CD4-positive, alpha-beta memory T cell (primary cell): ENCODE measurements at regions not wholly inside any gene's neighbourhood (a gene's known extent, or its start where the extent isn't known, plus 50 kb on each side); places are given as distances from the start of the nearest gene placed in this dataset.

Source experiments
- CTCF ChIA-PET: fragments of 350-600 bp; sonication (Branson Sonifier 250); formaldehyde crosslinking; loops from one replicate; lab custom pipeline; 2021; ENCODE audit warnings: inconsistent platforms; ENCODE audit not compliant: partially characterized antibody; lab: Charles Lee
- POLR2A ChIA-PET: fragments of 350-600 bp; sonication (Branson Sonifier 250); formaldehyde crosslinking; loops from one replicate; lab custom pipeline; 2021; ENCODE audit not compliant: partially characterized antibody; lab: Charles Lee
- DNase-seq, 5 donors: peaks; one replicate each; pipeline versions ENCODE4 v3.0.0 to v3.0.0-alpha.2; 2020 to 2022; ENCODE audit warnings: mixed read lengths in 1 of 5
- H3K27ac ChIP-seq: one replicate; pipeline ENCODE4 v1.7.0; 2013; ENCODE audit warnings: low read depth, low read length
- H3K27me3 ChIP-seq: 2 replicates; pipeline ENCODE4 v1.7.0; 2013; ENCODE audit warnings: mild to moderate bottlenecking, low read length, moderate library complexity; ENCODE audit not compliant: insufficient read depth
- H3K36me3 ChIP-seq: 2 replicates; pipeline ENCODE4 v1.7.0; 2013; ENCODE audit warnings: mild to moderate bottlenecking, low read length, moderate library complexity; ENCODE audit not compliant: insufficient read depth
- H3K4me1 ChIP-seq: 2 replicates; pipeline ENCODE4 v1.7.0; 2013; ENCODE audit warnings: mild to moderate bottlenecking, low read length, moderate library complexity; ENCODE audit not compliant: insufficient read depth
- H3K4me3 ChIP-seq, 2 donors: one replicate each; pipeline ENCODE4 v1.7.0; 2013; ENCODE audit warnings: low read length in 2 of 2, mild to moderate bottlenecking in 1 of 2
- H3K9me3 ChIP-seq, 2 donors: one replicate each; pipeline ENCODE4 v1.7.0; 2013; ENCODE audit warnings: low read length in 2 of 2, control low read depth in 1 of 2; ENCODE audit not compliant: control insufficient read depth in 1 of 2
- H3K27ac Mint-ChIP-seq, 7 donors: one replicate each; pipeline ENCODE4 v1.8.0; 2020 to 2021; ENCODE audit warnings: mixed read lengths in 7 of 7, mild to moderate bottlenecking in 6 of 7, inconsistent platforms in 3 of 7, moderate library complexity in 3 of 7
- H3K27me3 Mint-ChIP-seq, 2 donors: one replicate each; pipeline ENCODE4 v1.8.0; 2020 to 2021; ENCODE audit warnings: mixed read lengths in 2 of 2
- H3K36me3 Mint-ChIP-seq, 2 donors: one replicate each; pipeline ENCODE4 v1.8.0; 2020 to 2021; ENCODE audit warnings: mixed read lengths in 2 of 2, inconsistent platforms in 1 of 2, mild to moderate bottlenecking in 1 of 2
- H3K4me1 Mint-ChIP-seq, 4 donors: one replicate each; pipeline ENCODE4 v1.8.0; 2020 to 2021; ENCODE audit warnings: mixed read lengths in 4 of 4, mild to moderate bottlenecking in 1 of 4
- H3K4me3 Mint-ChIP-seq, 8 donors: one replicate each; pipeline ENCODE4 v1.8.0; 2020 to 2021; ENCODE audit warnings: mixed read lengths in 8 of 8, mild to moderate bottlenecking in 7 of 8, moderate library complexity in 6 of 8, inconsistent platforms in 3 of 8
- H3K9me3 Mint-ChIP-seq, 8 donors: one replicate each; pipeline ENCODE4 v1.8.0; 2020 to 2021; ENCODE audit warnings: mixed read lengths in 8 of 8, mild to moderate bottlenecking in 5 of 8, inconsistent platforms in 3 of 8, moderate library complexity in 1 of 8
- intact Hi-C: fragments of 100-400 bp; cut with micrococcal nuclease; formaldehyde crosslinking; loops from one replicate; pipeline ENCODE4 v1.15.1; 2023

DNA sequence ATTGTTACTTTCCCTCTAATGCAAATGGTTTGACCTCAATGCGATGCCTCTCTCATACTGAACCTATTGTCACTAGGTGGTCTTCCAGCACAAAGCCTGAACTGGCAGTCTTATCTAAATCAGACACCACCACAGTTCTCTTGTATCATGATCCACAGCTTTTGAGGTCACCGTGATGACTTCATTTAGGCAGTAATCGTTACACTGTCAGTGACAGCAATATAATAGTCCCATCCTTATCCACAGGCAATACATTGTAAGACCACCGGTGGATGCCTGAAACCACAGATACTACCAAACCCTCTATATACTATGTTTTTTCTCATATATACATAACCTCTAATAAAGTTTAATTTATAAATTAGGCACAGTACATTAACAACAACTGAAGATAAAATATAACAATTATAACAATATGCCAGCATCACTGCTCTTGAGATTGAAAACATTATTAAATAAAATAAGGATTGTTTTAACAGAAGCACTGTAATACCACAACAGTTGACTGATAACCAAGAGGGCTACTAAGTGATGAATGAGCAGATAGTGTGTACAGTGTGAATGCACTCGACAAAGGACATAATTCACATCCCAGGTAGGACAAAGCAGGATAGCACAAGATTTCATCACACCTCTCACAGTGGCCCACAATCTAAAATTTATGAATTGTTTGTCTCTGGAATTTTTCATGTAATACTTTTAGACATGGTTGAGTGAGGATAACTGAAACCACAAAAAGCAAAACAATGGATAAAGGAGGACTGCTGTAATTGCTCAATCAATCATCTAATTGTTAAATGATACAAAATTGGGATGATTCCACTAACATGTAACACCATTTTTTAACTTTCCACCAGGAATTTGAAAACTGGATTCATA lies 419.4 kb downstream of the CENPC start:
- Histone ChIP-seq H3K9me3 (no peaks in the 10 kb centered on the region), H3K4me1 (no peaks in the 10 kb centered on the region), H3K4me3 (no peak overlapping the region), H3K36me3 (no peaks in the 10 kb centered on the region), H3K27me3 (no peaks in the 10 kb centered on the region), H3K27ac (no peak overlapping the region)
- ChIA-PET POLR2A (no interaction called here), CTCF (no interaction called here)
- Mint-ChIP-seq H3K27ac (no peak overlapping the region), H3K27me3 (no peaks in the 10 kb centered on the region), H3K36me3 (no peaks in the 10 kb centered on the region), H3K9me3 (peaks cover 0 to 6% (median 0%) of the 10 kb centered on the region in 8 donors), H3K4me3 (no peak overlapping the region), H3K4me1 (no peaks in the 10 kb centered on the region)
- DNase-seq = no peak
- intact Hi-C loops = no loop called here

DNA sequence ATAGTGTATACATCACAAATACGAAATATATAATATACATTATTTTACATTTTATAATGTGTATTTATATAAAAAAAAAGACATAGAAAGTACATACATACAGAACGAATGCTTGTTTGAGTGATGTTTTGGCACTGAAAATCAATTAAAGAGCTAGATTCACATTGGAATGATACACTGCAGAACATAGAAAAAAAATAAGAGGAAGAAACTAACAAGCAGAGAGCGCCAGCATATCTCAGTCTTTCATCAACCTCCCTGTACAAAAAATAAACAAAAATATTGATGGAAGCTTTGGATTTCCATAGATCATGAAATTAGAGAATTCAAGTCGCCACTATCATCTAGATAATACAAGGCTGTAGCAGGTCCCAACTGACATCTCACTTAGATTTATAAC lies 420.6 kb downstream of the CENPC start:
- DNase-seq = no peak
- Histone ChIP-seq H3K4me3 (no peak overlapping the region), H3K9me3 (no peaks in the 10 kb centered on the region), H3K27me3 (no peaks in the 10 kb centered on the region), H3K27ac (no peak overlapping the region), H3K4me1 (no peaks in the 10 kb centered on the region), H3K36me3 (no peaks in the 10 kb centered on the region)
- H3K27me3 Mint-ChIP-seq = no peaks in the 10 kb centered on the region
- H3K4me3 Mint-ChIP-seq = no peak overlapping the region
- POLR2A ChIA-PET = no interaction called here
- H3K27ac Mint-ChIP-seq = no peak overlapping the region
- CTCF ChIA-PET = no interaction called here
- intact Hi-C loops = no loop called here
- peaks cover 0 to 7% (median 0%) of the 10 kb centered on the region in 8 donors for H3K9me3 Mint-ChIP-seq
- no peaks in the 10 kb centered on the region for H3K36me3 Mint-ChIP-seq
- H3K4me1 Mint-ChIP-seq = no peaks in the 10 kb centered on the region

DNA sequence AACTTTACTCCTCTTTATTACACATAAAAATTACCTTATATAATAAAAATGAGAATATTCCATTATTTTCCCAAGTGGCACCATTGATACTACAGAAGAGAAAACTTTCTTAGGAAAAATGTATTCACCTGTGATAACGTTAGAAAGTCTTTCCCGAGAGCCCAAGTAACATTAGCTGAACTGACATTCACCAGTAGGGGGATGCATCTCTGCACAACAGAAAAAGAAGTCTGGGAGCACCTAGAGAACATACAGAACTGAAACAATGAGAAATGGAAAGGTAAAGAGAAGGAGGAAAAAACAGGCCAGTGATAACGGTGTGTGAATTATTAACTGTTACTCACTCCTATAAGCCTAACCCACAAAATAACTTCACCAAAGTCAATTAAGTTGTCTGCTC lies 423.3 kb downstream of the CENPC start:
- CTCF ChIA-PET = no interaction called here
- H3K4me3 Mint-ChIP-seq = no peak overlapping the region
- no peaks in the 10 kb centered on the region for H3K36me3 Mint-ChIP-seq
- DNase-seq = no peak
- no peaks in the 10 kb centered on the region for H3K27me3 ChIP-seq
- intact Hi-C loops = no loop called here
- POLR2A ChIA-PET = no interaction called here
- H3K4me1 ChIP-seq = no peaks in the 10 kb centered on the region
- no peak overlapping the region for H3K4me3 ChIP-seq
- H3K27me3 Mint-ChIP-seq = no peaks in the 10 kb centered on the region
- H3K27ac ChIP-seq = no peak overlapping the region
- peaks cover 0 to 15% (median 4%) of the 10 kb centered on the region in 8 donors for H3K9me3 Mint-ChIP-seq
- H3K4me1 Mint-ChIP-seq = no peaks in the 10 kb centered on the region
- H3K36me3 ChIP-seq = no peaks in the 10 kb centered on the region
- H3K9me3 ChIP-seq = no peaks in the 10 kb centered on the region
- H3K27ac Mint-ChIP-seq = no peak overlapping the region

DNA sequence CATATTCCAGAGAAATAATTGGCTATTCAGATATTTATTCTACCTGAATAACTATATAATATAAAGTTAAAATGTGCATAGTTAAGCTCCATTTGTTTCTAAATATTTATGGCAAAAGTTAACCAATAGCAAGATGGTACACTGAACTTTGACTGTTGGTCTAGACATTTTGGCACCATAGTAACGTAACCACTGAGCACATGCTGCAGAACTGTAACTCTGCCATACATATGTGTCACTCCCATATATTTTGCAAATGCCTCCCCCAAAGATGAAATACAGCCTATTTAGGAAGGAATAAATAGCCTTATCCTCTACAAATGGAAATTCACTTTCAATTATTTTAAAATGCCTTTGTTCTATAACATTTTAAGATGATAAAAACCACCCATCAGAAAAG lies 424.9 kb downstream of the CENPC start:
- POLR2A ChIA-PET = no interaction called here
- H3K36me3 Mint-ChIP-seq = no peaks in the 10 kb centered on the region
- H3K4me1 ChIP-seq = no peaks in the 10 kb centered on the region
- no peaks in the 10 kb centered on the region for H3K9me3 ChIP-seq
- no peaks in the 10 kb centered on the region for H3K27me3 Mint-ChIP-seq
- no peak overlapping the region for H3K4me3 Mint-ChIP-seq
- no peak overlapping the region for H3K27ac ChIP-seq
- no peak overlapping the region for H3K4me3 ChIP-seq
- no peak overlapping the region for H3K27ac Mint-ChIP-seq
- CTCF ChIA-PET = no interaction called here
- H3K9me3 Mint-ChIP-seq = peaks cover 0 to 13% (median 5%) of the 10 kb centered on the region in 8 donors
- DNase-seq = no peak
- H3K27me3 ChIP-seq = no peaks in the 10 kb centered on the region
- intact Hi-C loops = no loop called here
- no peaks in the 10 kb centered on the region for H3K4me1 Mint-ChIP-seq
- H3K36me3 ChIP-seq = no peaks in the 10 kb centered on the region

DNA sequence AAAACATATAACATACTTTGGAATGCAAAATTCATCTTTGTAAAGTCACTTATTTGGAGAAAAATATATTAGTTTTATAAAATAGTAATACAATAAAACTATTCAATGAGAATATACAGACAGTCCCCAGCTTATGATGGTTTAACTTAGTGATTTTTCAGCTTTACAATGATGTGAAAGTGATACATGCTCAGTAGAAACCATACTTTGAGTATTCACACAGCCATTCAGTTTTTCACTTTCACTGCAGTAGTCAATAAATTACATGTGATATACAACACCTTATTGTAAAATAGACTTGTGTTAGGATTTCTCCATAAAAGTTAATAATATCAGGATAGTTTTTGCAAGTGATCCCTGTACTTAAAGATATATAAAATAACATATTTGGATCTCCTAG lies 436.0 kb downstream of the CENPC start:
- H3K9me3 Mint-ChIP-seq = peaks cover 0 to 5% (median 3%) of the 10 kb centered on the region in 8 donors
- intact Hi-C loops = no loop called here

DNA sequence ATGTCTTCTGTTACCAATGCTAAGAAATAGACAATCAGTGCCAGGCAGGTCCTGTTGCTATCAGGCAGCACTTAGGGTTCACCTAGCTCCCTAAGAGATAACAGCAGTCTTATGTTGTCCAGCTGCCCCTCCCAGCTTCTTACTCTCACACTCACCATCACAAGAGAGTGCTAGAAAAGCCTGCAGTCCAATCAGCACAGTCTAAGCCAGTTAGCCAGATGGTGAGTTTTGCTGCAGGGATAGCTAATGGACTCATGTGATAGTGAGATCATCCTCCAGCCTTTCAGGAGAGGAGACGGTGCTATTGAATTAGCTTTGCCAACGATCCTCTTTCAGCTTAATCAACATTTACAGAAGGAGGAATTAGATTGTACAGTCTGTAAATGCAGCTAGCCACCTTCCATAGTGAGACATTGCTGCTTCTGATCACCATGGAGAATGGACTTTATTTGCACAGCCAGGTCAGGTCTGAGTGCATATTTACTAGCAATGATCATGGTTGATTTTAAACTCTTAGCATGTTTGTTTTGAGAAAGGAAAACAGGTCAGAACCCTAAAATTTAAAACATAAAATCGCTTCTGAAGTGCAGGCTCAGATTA lies 438.3 kb downstream of the CENPC start:
- no peak overlapping the region for H3K4me3 Mint-ChIP-seq
- Histone ChIP-seq H3K9me3 (no peaks in the 10 kb centered on the region), H3K36me3 (no peaks in the 10 kb centered on the region), H3K27ac (no peak overlapping the region), H3K27me3 (no peaks in the 10 kb centered on the region), H3K4me1 (no peaks in the 10 kb centered on the region), H3K4me3 (no peak overlapping the region)
- ChIA-PET CTCF (no interaction called here), POLR2A (no interaction called here)
- no peak for DNase-seq
- H3K9me3 Mint-ChIP-seq = peaks cover 0 to 3% (median 0%) of the 10 kb centered on the region in 8 donors
- no peaks in the 10 kb centered on the region for H3K4me1 Mint-ChIP-seq
- no peak overlapping the region for H3K27ac Mint-ChIP-seq
- peaks cover 0 to 1% of the 10 kb centered on the region in 2 donors for H3K27me3 Mint-ChIP-seq
- no peaks in the 10 kb centered on the region for H3K36me3 Mint-ChIP-seq
- intact Hi-C loops = no loop called here

More for the DNA sequence above, 436.0 kb downstream of the CENPC start:
- H3K27ac Mint-ChIP-seq = no peak overlapping the region
- no peak overlapping the region for H3K4me3 Mint-ChIP-seq
- no peak for DNase-seq
- Histone ChIP-seq H3K27me3 (no peaks in the 10 kb centered on the region), H3K27ac (no peak overlapping the region), H3K9me3 (no peaks in the 10 kb centered on the region), H3K4me3 (no peak overlapping the region), H3K4me1 (no peaks in the 10 kb centered on the region), H3K36me3 (no peaks in the 10 kb centered on the region)
- no peaks in the 10 kb centered on the region for H3K4me1 Mint-ChIP-seq
- ChIA-PET POLR2A (no interaction called here), CTCF (no interaction called here)
- no peaks in the 10 kb centered on the region for H3K36me3 Mint-ChIP-seq
- peaks cover 0 to 1% of the 10 kb centered on the region in 2 donors for H3K27me3 Mint-ChIP-seq

DNA sequence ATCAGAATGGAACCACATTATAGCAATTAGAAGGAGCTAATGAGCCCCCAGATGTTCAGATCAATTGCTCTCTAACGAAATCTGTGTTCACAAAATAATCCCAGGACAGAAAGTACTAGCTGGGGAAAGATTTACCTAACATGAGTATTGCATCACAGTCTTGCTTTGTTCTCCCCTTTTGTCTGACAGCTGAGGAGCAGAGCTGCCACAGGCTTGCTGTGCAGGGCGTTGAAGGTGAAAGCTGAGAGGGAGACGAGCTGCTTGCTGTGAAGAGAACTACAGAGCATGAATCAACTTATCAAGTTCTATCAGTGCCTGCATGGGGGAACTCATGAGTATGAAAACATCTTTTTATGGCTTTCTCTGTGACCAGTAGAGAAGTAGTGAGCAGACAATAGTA lies 441.2 kb downstream of the CENPC start:
- Mint-ChIP-seq H3K4me1 (no peaks in the 10 kb centered on the region), H3K4me3 (no peak overlapping the region), H3K36me3 (no peaks in the 10 kb centered on the region), H3K9me3 (peaks cover 0 to 2% (median 0%) of the 10 kb centered on the region in 8 donors), H3K27ac (no peak overlapping the region), H3K27me3 (no peaks in the 10 kb centered on the region)
- Histone ChIP-seq H3K27me3 (no peaks in the 10 kb centered on the region), H3K9me3 (no peaks in the 10 kb centered on the region), H3K36me3 (no peaks in the 10 kb centered on the region), H3K4me1 (no peaks in the 10 kb centered on the region), H3K27ac (no peak overlapping the region), H3K4me3 (no peak overlapping the region)
- ChIA-PET CTCF (no interaction called here), POLR2A (no interaction called here)
- intact Hi-C loops = no loop called here
- DNase-seq = no peak
